Stomach (tissue), 4 donors: ENCODE measurements at regions not wholly inside any gene's neighbourhood (a gene's known extent, or its start where the extent isn't known, plus 50 kb on each side); places are given as distances from the start of the nearest gene placed in this dataset.

Experiments used
- CTCF ChIP-seq, 7 experiments: fragments of 450-650 bp in 4 of 7; fragments of 200-600 bp in 3 of 7; sonication (generic) in 3 of 7; IDR thresholded peaks; one replicate each; pipeline ENCODE4 v1.5.1; 2016 to 2019; ENCODE audit warnings: antibody characterized with exemption in 7 of 7, control low read depth in 2 of 7, mild to moderate bottlenecking in 1 of 7
- EP300 ChIP-seq: sonication (generic); formaldehyde crosslinking; IDR thresholded peaks from one replicate; pipeline ENCODE4 v1.6.1; 2017; ENCODE audit warnings: antibody characterized with exemption

DNA sequence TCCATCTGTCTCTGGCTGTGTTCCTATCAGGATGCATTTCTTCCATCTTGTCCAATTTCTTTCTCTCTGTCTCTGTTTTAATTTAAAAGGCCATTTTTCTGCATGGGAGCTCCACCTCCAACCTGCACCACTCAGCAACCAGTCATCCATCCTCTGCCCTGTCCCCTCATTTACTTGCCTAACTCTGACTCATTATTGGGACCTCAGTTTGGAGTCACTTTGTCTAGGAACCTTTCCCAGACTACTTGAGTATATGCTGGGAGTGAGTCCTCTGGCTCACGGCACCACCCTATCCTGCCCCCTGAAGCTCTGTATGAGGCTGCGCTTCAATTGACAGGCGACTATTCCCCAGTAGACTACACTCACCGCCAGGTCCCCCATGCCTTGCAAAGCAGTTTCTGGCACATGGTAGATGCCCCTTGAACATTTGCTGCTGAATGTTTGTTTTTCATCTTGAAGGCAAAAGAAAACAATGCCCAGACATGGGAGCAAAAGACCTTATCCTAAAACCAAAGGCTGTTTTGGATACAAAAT, 513.3 kb upstream of the CFAP20DC start:
- TF ChIP-seq EP300 (no peak), CTCF (IDR thresholded peaks at IDR 0.05) (no peak)
